ENCODE measurements at regions not wholly inside any gene's neighbourhood (a gene's known extent, or its start where the extent isn't known, plus 50 kb on each side); places are given as distances from the start of the nearest gene placed in this dataset.

DNA sequence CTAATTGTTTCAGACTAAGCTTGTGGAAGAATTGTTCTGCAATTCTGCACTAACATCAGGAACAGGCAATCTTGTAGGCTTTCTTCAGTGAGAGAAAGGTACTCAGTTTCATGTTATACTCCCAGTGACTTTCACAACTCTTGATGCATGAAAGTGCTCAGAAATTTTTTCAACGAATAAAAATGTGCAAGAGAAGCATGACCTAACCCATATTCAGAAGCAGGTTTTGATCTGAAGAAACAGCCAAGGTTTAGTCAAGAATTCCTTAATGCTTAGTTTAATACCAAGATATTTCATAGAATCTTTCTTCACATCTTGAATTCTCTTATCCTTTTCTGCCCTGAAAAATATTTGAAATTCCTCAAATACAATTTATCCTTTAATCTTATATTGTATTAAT lies 197.2 kb upstream of the CSNK1A1L start:
- TF ChIP-seq, protein P1, sequence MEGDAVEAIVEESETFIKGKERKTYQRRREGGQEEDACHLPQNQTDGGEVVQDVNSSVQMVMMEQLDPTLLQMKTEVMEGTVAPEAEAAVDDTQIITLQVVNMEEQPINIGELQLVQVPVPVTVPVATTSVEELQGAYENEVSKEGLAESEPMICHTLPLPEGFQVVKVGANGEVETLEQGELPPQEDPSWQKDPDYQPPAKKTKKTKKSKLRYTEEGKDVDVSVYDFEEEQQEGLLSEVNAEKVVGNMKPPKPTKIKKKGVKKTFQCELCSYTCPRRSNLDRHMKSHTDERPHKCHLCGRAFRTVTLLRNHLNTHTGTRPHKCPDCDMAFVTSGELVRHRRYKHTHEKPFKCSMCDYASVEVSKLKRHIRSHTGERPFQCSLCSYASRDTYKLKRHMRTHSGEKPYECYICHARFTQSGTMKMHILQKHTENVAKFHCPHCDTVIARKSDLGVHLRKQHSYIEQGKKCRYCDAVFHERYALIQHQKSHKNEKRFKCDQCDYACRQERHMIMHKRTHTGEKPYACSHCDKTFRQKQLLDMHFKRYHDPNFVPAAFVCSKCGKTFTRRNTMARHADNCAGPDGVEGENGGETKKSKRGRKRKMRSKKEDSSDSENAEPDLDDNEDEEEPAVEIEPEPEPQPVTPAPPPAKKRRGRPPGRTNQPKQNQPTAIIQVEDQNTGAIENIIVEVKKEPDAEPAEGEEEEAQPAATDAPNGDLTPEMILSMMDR (conservative IDR thresholded peaks at IDR 0.05 in 1 of 2, IDR thresholded peaks at IDR 0.05 in 1 of 2; ENCODE audit: low read depth in 1 of 2, low read length in 2 of 2) = no peak
- TF ChIP-seq EZH2 (IDR thresholded peaks at IDR 0.05; ENCODE audit: low read length, missing control alignments) = no peak

Data from fibroblast of lung (primary cell).